Ascending aorta (tissue), 2 donors: ENCODE measurements at regions not wholly inside any gene's neighbourhood (a gene's known extent, or its start where the extent isn't known, plus 50 kb on each side); places are given as distances from the start of the nearest gene placed in this dataset.

Experiments used
- DNase-seq, 2 donors: peaks; one replicate each; pipeline ENCODE4 v3.0.0-alpha.2; 2019; ENCODE audit warnings: low spot score in 2 of 2
- H3K27ac ChIP-seq, 2 donors: fragments of 200-600 bp; sonication (generic); one replicate each; pipeline ENCODE4 v1.5.1; 2016 to 2017; ENCODE audit warnings: mild to moderate bottlenecking in 1 of 2
- H3K27me3 ChIP-seq: fragments of 200-600 bp; sonication (generic); one replicate; pipeline ENCODE4 v1.5.1; 2017
- H3K36me3 ChIP-seq, 2 donors: fragments of 200-600 bp; sonication (generic); one replicate each; pipeline ENCODE4 v1.5.1; 2016
- H3K4me1 ChIP-seq, 2 donors: fragments of 200-600 bp; sonication (generic); one replicate each; pipeline ENCODE4 v1.5.1; 2016 to 2017; ENCODE audit warnings: mild to moderate bottlenecking in 1 of 2
- H3K4me3 ChIP-seq, 2 donors: fragments of 200-600 bp; sonication (generic); one replicate each; pipeline ENCODE4 v1.5.1; 2016 to 2017; ENCODE audit warnings: mild to moderate bottlenecking in 1 of 2
- H3K9me3 ChIP-seq, 2 donors: fragments of 200-600 bp; sonication (generic); one replicate each; pipeline ENCODE4 v1.5.1; 2016
- intact Hi-C: fragments of 100-400 bp; cut with DNase I; formaldehyde crosslinking; loops from one replicate; pipeline ENCODE4 v1.15.1; 2023
- TF ChIP-seq, protein P1 (sequence below), 3 experiments: fragments of 200-600 bp in 2 of 3; fragments of 450-650 bp in 1 of 3; sonication (generic) in 2 of 3; IDR thresholded peaks; one replicate each; pipeline ENCODE4 v1.5.1; 2016 to 2019; ENCODE audit warnings: antibody characterized with exemption in 3 of 3, mild to moderate bottlenecking in 1 of 3, moderate library complexity in 1 of 3

DNA sequence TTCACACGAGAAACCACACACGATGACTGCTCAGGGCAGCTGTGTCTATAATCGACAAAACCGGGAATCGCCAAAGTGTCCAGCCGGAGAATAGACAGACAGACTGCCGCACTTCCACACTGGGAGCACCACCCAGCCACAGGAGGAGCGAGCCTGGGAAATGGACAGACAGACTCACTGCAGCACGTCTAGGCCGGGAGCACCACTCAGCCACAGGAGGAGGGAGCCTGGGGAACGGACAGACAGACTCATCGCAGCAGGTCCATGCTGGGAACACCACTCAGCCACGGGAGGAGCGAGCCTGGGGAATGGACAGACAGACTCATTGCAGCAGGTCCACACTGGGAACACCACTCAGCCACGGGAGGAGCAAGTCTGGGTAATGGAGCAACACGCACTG lies 137.2 kb downstream of the BRD1 start:
- TF ChIP-seq, protein P1, sequence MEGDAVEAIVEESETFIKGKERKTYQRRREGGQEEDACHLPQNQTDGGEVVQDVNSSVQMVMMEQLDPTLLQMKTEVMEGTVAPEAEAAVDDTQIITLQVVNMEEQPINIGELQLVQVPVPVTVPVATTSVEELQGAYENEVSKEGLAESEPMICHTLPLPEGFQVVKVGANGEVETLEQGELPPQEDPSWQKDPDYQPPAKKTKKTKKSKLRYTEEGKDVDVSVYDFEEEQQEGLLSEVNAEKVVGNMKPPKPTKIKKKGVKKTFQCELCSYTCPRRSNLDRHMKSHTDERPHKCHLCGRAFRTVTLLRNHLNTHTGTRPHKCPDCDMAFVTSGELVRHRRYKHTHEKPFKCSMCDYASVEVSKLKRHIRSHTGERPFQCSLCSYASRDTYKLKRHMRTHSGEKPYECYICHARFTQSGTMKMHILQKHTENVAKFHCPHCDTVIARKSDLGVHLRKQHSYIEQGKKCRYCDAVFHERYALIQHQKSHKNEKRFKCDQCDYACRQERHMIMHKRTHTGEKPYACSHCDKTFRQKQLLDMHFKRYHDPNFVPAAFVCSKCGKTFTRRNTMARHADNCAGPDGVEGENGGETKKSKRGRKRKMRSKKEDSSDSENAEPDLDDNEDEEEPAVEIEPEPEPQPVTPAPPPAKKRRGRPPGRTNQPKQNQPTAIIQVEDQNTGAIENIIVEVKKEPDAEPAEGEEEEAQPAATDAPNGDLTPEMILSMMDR (IDR thresholded peaks at IDR 0.05) = no peak
- Histone ChIP-seq H3K27me3 (no peaks in the 10 kb centered on the region), H3K4me1 (no peaks in the 10 kb centered on the region), H3K9me3 (no peaks in the 10 kb centered on the region), H3K27ac (no peak overlapping the region), H3K36me3 (no peaks in the 10 kb centered on the region), H3K4me3 (no peak overlapping the region)
- DNase-seq = peak in 1 of 2 donors; percentile 9
- intact Hi-C loops = no loop called here

DNA sequence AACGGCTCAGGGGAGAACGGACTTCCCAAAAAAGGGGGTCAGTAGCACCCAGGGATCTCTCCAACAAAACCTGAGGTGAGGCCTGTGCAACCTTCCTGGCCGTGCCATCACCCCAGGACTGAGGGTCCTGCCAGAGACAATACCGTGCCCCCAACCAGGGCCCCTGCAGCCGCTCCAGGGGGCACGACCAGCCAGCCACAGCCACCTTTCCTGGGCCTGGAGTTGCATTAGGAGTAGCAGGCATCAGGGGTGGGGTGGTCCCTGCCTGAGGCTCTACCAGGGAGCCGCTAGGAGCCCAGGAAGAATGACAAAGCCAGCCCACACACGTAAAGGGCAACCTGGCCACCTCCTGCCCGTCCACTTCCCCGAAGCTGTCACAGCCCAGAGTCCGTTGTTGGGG lies 137.8 kb downstream of the BRD1 start:
- Histone ChIP-seq H3K9me3 (no peaks in the 10 kb centered on the region), H3K27ac (no peak overlapping the region), H3K4me1 (no peaks in the 10 kb centered on the region), H3K27me3 (no peaks in the 10 kb centered on the region), H3K4me3 (no peak overlapping the region), H3K36me3 (no peaks in the 10 kb centered on the region)
- intact Hi-C loops = no loop called here
- DNase-seq = peak in 1 of 2 donors; percentile 45
- TF ChIP-seq, protein P1 (IDR thresholded peaks at IDR 0.05) = no peak

DNA sequence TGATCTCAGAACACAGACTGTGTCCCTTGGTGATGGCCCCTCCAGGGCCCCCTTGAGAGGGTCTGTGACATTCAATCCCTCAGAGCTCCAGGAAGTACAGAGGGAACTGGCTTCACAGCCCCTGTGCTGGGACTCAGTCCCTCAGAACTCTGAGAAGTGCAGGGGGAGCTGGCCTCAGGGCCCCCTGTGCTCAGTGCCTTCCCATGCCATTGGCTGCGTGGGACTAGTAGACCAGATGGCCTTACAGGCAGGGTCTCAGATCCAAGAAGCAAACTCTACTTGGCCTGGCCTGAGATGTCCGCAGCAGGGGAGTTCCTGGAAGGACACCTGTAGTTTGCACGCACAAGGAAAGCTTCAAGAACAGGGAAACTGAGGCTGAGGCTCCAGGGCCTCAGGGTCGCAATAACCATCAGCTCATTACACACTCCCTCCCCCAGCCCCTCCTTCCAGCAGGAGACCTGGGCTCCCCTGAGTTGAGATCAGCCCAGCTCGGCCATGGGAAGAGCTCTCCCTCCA lies 138.4 kb downstream of the BRD1 start:
- Histone ChIP-seq H3K27ac (no peak overlapping the region), H3K9me3 (no peaks in the 10 kb centered on the region), H3K4me1 (no peaks in the 10 kb centered on the region), H3K36me3 (no peaks in the 10 kb centered on the region), H3K27me3 (no peaks in the 10 kb centered on the region), H3K4me3 (no peak overlapping the region)
- TF ChIP-seq, protein P1 (IDR thresholded peaks at IDR 0.05) = no peak
- DNase-seq = peak in 1 of 2 donors; percentile 52
- intact Hi-C loops = no loop called here

DNA sequence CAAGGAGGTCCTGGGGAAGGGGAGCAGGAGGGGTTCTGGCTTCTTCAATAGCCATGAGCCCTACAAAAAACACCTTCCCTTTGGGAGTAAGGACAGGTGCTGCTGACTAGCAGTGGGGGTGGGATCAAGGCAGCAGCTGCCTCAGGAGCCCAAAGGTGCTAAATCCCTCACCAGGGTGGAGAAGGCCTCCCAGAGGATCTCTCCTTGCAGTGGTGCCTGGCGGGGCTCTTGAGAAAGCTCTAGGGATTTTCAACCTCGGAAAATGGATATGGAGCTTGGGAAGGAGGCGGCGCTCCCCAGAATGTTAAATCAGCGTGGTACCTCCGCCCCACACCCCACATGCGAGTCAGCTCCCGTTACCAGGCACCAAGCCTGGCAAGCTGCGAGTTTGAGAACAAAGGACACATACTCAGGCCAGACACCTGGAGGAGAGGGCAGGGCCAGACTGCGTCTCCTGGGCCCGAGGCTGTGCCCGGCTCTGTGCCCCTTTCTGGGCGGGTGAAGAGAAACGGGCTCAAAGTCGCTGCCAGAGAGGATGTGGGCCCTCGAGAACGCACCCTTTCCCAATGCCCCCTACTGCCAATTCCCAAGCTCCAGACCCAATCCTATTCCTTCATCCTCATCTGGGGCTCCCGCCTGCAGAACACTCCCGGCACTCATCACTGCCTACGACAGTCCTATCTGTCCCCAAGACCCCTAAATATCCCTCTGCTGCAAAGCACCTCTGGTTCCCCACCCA lies 139.0 kb downstream of the BRD1 start:
- TF ChIP-seq, protein P1 (IDR thresholded peaks at IDR 0.05) = no peak
- peak in 1 of 2 donors; percentile 42 for DNase-seq
- Histone ChIP-seq H3K36me3 (no peaks in the 10 kb centered on the region), H3K9me3 (no peaks in the 10 kb centered on the region), H3K4me1 (no peaks in the 10 kb centered on the region), H3K27me3 (no peaks in the 10 kb centered on the region), H3K4me3 (no peak overlapping the region), H3K27ac (no peak overlapping the region)
- intact Hi-C loops = no loop called here

DNA sequence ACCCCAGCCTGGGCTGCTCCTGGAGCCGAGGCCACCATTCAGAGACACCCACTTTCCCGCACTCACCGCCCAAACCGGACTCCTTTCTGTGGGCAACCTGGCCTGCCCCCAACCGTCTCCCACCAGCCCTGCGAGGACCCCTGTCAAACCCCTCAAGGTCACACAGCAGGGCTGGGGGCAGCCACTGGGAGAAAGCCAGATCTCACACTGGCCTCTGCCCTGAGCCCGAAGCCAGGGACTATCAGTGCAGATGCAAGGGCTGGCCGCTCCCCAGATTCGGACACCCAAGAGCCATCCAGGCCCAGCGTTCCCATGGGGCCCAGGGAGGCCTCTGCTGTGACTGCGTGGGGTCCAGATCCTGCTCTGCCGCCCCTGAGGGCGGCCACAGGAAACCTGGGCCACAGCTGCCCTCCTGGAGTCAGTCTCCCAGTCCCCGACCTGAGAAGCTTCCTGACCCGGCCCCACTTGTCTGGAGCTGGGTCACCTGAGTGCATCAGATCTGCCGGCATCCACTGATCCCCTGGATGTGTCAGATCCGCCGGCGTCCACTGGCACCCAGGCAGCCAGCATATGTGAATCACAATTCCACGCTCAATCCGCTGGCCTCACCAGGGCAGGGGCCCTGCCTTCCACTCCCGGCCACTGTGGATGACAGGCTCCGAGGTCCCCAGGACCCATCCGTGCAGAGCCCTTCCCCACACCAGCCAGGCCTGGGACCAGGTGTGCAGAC lies 139.7 kb downstream of the BRD1 start:
- H3K27ac ChIP-seq = no peak overlapping the region
- intact Hi-C loops = no loop called here
- no peaks in the 10 kb centered on the region for H3K9me3 ChIP-seq
- no peaks in the 10 kb centered on the region for H3K36me3 ChIP-seq
- DNase-seq = peak in 1 of 2 donors; percentile 56
- no peak overlapping the region for H3K4me3 ChIP-seq
- no peaks in the 10 kb centered on the region for H3K27me3 ChIP-seq
- no peaks in the 10 kb centered on the region for H3K4me1 ChIP-seq
- TF ChIP-seq, protein P1 (IDR thresholded peaks at IDR 0.05) = no peak
